Ishikawa (cell line): ENCODE measurements at regions not wholly inside any gene's neighbourhood (a gene's known extent, or its start where the extent isn't known, plus 50 kb on each side); places are given as distances from the start of the nearest gene placed in this dataset.

Experiments
- CEBPB ChIP-seq: IDR thresholded peaks from 2 replicates; pipeline ENCODE4 v1.6.1; 2012
- CREB1 ChIP-seq: IDR thresholded peaks from 2 replicates; pipeline ENCODE4 v1.6.1; 2012; ENCODE audit warnings: low read depth
- EP300 ChIP-seq: IDR thresholded peaks from 2 replicates; pipeline ENCODE4 v1.6.1; 2012; ENCODE audit warnings: borderline replicate concordance
- FOXM1 ChIP-seq: IDR thresholded peaks from 2 replicates; pipeline ENCODE4 v1.6.1; 2012; ENCODE audit warnings: low read depth, borderline replicate concordance
- MAX ChIP-seq: IDR thresholded peaks from 2 replicates; pipeline ENCODE4 v1.6.1; 2012
- RAD21 ChIP-seq: IDR thresholded peaks from 2 replicates; pipeline ENCODE4 v1.6.1; 2012; ENCODE audit warnings: low read depth
- REST ChIP-seq: IDR thresholded peaks from 2 replicates; pipeline ENCODE4 v1.6.1; 2012; ENCODE audit warnings: low read depth, mild to moderate bottlenecking
- TAF1 ChIP-seq: IDR thresholded peaks from 2 replicates; pipeline ENCODE4 v1.6.1; 2012; ENCODE audit warnings: low read depth, mild to moderate bottlenecking
- TCF12 ChIP-seq: IDR thresholded peaks from 2 replicates; pipeline ENCODE4 v1.6.1; 2012; ENCODE audit warnings: low read depth
- YY1 ChIP-seq: IDR thresholded peaks from 2 replicates; pipeline ENCODE4 v1.6.1; 2012; ENCODE audit warnings: low read depth
- ZBTB7A ChIP-seq: IDR thresholded peaks from 2 replicates; pipeline ENCODE4 v1.6.1; 2012; ENCODE audit warnings: low read depth

- TF ChIP-seq RAD21 (no peak), CEBPB (no peak), EP300 (no peak), ZBTB7A (no peak), TAF1 (no peak), TCF12 (no peak), FOXM1 (no peak), MAX (no peak), REST (no peak), CREB1 (no peak), YY1 (no peak)
Observed at GRCh38 chr3:178457511-178457910, 78.7 kb upstream of the KCNMB2 start.
